Heart left ventricle (tissue), 16 donors: ENCODE measurements at regions not wholly inside any gene's neighbourhood (a gene's known extent, or its start where the extent isn't known, plus 50 kb on each side); places are given as distances from the start of the nearest gene placed in this dataset.
"Not testable (repeated sequence)": the region's sequence is repeated elsewhere in the genome, so short reads cannot be mapped to it uniquely, and the experiment has no call there.

Experiments
- ATAC-seq, 4 donors: fragments of 200-7000 bp; cut with Tn5 transposase; one replicate each; pipeline ENCODE4 v1.9.1; 2020 to 2022; ENCODE audit warnings: moderate library complexity in 4 of 4, mild to moderate bottlenecking in 3 of 4, moderate number of reproducible peaks in 1 of 4
- DNase-seq, 5 donors: peaks; one replicate each; pipeline ENCODE4 v3.0.0-alpha.2; 2020
- H3K27ac ChIP-seq, 12 donors: fragments of 200-600 bp; sonication (generic) in 4 of 12; one replicate each; pipeline versions ENCODE4 v1.5.0 to v1.8.0; 2016 to 2022; ENCODE audit warnings: mild to moderate bottlenecking in 2 of 12
- H3K27me3 ChIP-seq, 9 donors: fragments of 200-600 bp; sonication (generic) in 2 of 9; one replicate each; pipeline versions ENCODE4 v1.5.1 to v1.8.0; 2016 to 2022; ENCODE audit warnings: mild to moderate bottlenecking in 3 of 9
- H3K36me3 ChIP-seq, 9 donors: fragments of 200-600 bp; sonication (generic) in 2 of 9; one replicate each; pipeline versions ENCODE4 v1.5.0 to v1.8.0; 2018 to 2022; ENCODE audit warnings: mild to moderate bottlenecking in 2 of 9
- H3K4me1 ChIP-seq, 12 donors: fragments of 200-600 bp; sonication (generic) in 4 of 12; one replicate each; pipeline versions ENCODE4 v1.5.0 to v1.8.0; 2016 to 2022; ENCODE audit warnings: mild to moderate bottlenecking in 3 of 12
- H3K4me3 ChIP-seq, 12 donors: fragments of 200-600 bp; sonication (generic) in 4 of 12; one replicate each; pipeline versions ENCODE4 v1.5.0 to v1.8.0; 2017 to 2022; ENCODE audit warnings: mild to moderate bottlenecking in 9 of 12, moderate library complexity in 4 of 12
- H3K9me3 ChIP-seq, 12 donors: fragments of 200-600 bp; sonication (generic) in 4 of 12; one replicate each; pipeline versions ENCODE4 v1.5.0 to v1.8.0; 2016 to 2022; ENCODE audit warnings: mild to moderate bottlenecking in 1 of 12
- CTCF ChIP-seq, 12 donors: fragments of 200-600 bp; sonication (generic) in 4 of 12; IDR thresholded peaks; one replicate each; pipeline versions ENCODE4 v1.5.0 to v1.8.0; 2018 to 2022; ENCODE audit warnings: antibody characterized with exemption in 12 of 12, mild to moderate bottlenecking in 5 of 12
- POLR2A ChIP-seq, 2 donors: fragments of 450-650 bp; IDR thresholded peaks; one replicate each; pipeline ENCODE4 v1.6.1; 2017; ENCODE audit warnings: antibody characterized with exemption in 2 of 2, mild to moderate bottlenecking in 2 of 2, moderate library complexity in 2 of 2
- WGBS, 4 donors: extraction: QIAGEN DNeasy Blood & Tissue Kit in 2 of 4; methylation state at CpG; one replicate each; pipeline versions ENCODE4 v1.1.5 to v1.1.7; 2013 to 2018; 5-methylcytosine and 5-hydroxymethylcytosine counted together
- intact Hi-C, 10 donors: fragments of 100-400 bp; cut with DNase I; formaldehyde crosslinking; loops; one replicate each; pipeline versions ENCODE4 v1.11.1 to v1.14.2; 2022
- donor health status: ischemic (EF 13 %, LVEDD 7.1; RV severe dilation, severe dysfunction).
- donor health status: healthy with polysubstance abuse.
- donor health status: DM: no; HTN: yes; CAD: no.
- donor health status: DM: no; HTN: no; CAD: no.
- donor health status: ischemic (EF 25% LVEDD 6.9; RV normal size, moderate dysfunction).
- donor health status: ischemic (EF 25% LVEDD 5.7; RV mildly dilated, moderate dysfunction).
- donor health status: healthy.
- donor health status: DM: yes; HTN: yes; CAD: no.
- donor health status: ischemic (EF 35%, LVEDD 5.7; RV mildly dilated, moderate dysfunction).
- donor health status: nonischemic (EF 11% LVEDD 7.7; RV severe dilation, severe dysfunction).
- donor health status: DM: yes; HTN: yes; CAD: no.
- donor health status: PGD.
- donor health status: ischemic (EF 29% LVEDD 5.4; RV normal size, mild dysfunction).
- donor health status: nonischemic (EF 23%, LVEDD 6.1; RV moderate dilation, normal function).

- intact Hi-C loops = no loop called here
- H3K9me3 ChIP-seq = no peaks in the 10 kb centered on the region
- peaks cover 0 to 30% (median 6%) of the 10 kb centered on the region in 12 donors for H3K4me1 ChIP-seq
- H3K36me3 ChIP-seq = no peaks in the 10 kb centered on the region
- DNase-seq (no peak), ATAC-seq (no peak)
- no peaks in the 10 kb centered on the region for H3K27me3 ChIP-seq
- H3K4me3 ChIP-seq = no peak overlapping the region
- 96 to 100% (median 97%) methylated on average over 2 of the region's 2 CpGs for WGBS, 4 donors
- no peak for TF ChIP-seq POLR2A (IDR thresholded peaks at IDR 0.05)
- no peak for TF ChIP-seq CTCF (IDR thresholded peaks at IDR 0.05)
- H3K27ac ChIP-seq = no peak overlapping the region
Observed at GRCh38 chr6:37078814-37079213, 73.4 kb downstream of the FGD2 start.

DNA sequence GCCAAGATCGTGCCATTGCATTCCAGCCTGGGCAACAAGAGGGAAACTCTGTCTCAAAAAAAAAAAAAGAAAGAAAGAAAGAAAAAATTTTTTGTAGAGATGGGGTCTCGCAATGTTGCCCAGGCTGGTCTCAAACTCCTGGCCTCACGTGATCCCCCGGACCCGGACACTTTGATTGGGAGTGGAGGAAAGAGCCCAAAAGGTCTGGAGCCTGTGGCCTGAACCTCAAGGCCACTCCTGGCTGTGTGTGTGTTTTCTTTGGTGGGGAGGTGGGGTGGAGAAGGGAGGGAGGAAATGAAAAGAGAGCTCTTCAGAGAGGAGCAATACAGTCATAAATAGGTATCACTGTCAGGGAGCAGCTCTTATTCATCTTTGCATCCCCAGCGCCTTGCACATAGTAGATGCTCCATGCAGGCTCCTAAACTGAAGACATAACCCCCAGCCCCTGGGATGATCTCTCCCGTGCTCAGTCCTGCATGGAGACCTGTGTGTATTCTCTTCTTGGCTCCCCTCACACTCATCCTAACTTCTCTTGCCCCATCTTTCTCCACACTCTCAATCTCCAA, 75.7 kb downstream of the FGD2 start:
- WGBS, 4 donors = 79 to 93% (median 85%) methylated on average over 7 of the region's 7 CpGs
- Histone ChIP-seq H3K36me3 (no peaks in the 10 kb centered on the region), H3K9me3 (no peaks in the 10 kb centered on the region), H3K27me3 (no peaks in the 10 kb centered on the region), H3K4me3 (no peak overlapping the region), H3K27ac (no peak overlapping the region), H3K4me1 (peaks cover 0 to 33% (median 6%) of the 10 kb centered on the region in 12 donors)
- no peak for DNase-seq
- intact Hi-C loops = no loop called here
- ATAC-seq = no peak
- no peak for TF ChIP-seq CTCF (IDR thresholded peaks at IDR 0.05)
- no peak for TF ChIP-seq POLR2A (IDR thresholded peaks at IDR 0.05)

DNA sequence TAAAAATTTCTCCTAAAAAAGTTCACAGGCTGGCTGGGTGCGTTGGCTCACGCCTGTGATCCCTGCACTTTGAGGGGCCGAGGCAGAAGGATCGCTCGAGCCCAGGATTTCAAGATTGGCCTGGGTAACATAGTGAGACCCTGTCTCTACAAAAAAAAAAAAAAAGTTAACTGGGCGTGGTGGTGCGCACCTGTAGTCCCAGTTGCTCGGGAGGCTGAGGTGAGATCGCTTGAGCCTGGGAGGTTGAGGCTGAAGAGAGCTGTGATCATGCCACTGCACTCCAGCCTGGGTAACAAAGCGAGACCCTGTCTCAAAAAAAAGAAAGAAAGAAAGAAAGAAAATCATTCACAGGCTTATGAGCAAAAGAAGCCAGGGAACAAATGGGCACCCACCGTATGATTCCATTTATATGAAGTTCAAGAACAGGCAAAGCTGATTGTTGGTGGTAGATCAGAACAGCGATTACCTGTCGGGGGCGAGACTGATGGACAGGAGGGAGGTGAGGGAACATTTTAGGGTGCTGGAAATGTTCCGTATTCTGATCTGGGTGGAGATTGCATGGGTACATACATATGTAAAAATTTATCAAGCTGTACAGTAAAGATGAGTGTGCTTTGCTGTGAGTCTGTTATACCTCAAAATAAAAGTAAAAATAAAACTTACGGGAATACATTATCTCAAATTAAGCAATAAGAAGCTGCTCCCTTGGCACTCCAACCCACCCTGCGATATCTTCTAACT, 77.1 kb downstream of the FGD2 start:
- H3K27me3 ChIP-seq = no peaks in the 10 kb centered on the region
- peak overlapping the region in 1 of 12 donors; percentile 82 for H3K27ac ChIP-seq
- peaks cover 0 to 32% (median 6%) of the 10 kb centered on the region in 12 donors for H3K4me1 ChIP-seq
- H3K36me3 ChIP-seq = no peaks in the 10 kb centered on the region
- DNase-seq (no peak), ATAC-seq (no peak)
- no peak overlapping the region for H3K4me3 ChIP-seq
- no peak for TF ChIP-seq POLR2A (IDR thresholded peaks at IDR 0.05)
- TF ChIP-seq CTCF (IDR thresholded peaks at IDR 0.05) = no peak
- WGBS, 4 donors = 90 to 95% (median 94%) methylated on average over 16 to 17 of the region's 17 CpGs
- intact Hi-C loops = no loop called here
- H3K9me3 ChIP-seq = no peaks in the 10 kb centered on the region

GRCh38 chr6:37083243-37084138, 78.0 kb downstream of the FGD2 start:
- intact Hi-C loops = no loop called here
- Histone ChIP-seq H3K9me3 (no peaks in the 10 kb centered on the region), H3K4me1 (peaks cover 0 to 32% (median 4%) of the 10 kb centered on the region in 12 donors), H3K27ac (peak overlapping the region in 5 of 12 donors; percentile 6 to 82 (median 33)), H3K27me3 (no peaks in the 10 kb centered on the region), H3K4me3 (peak overlapping the region in 1 of 12 donors; percentile 16), H3K36me3 (no peaks in the 10 kb centered on the region)
- ATAC-seq (peak; percentile 74 to 97 (median 96)), DNase-seq (peak; percentile 67 to 90 (median 86))
- WGBS, 4 donors = 54 to 71% (median 68%) methylated on average over 14 of the region's 14 CpGs
- TF ChIP-seq CTCF (IDR thresholded peaks at IDR 0.05) (no peak), POLR2A (IDR thresholded peaks at IDR 0.05) (no peak)

DNA sequence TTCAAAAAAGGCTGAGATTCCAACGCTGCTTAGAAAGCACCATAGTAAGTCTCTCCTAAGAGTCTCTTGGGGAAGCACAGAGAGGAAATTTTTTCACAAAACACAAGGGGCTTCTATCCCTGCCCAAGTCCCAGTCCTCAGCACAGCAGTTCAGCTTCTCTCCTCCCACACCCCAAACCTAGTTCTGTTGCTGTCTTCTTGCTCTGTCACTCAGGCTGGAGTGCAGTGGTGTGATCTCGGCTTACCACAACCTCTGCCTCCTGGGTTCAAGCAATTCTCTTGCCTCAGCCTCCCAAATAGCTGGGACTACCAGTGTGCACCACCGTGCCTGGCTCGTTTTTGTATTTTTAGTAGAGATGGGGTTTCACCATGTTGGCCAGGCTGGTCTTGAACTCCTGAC, 79.2 kb downstream of the FGD2 start:
- Histone ChIP-seq H3K27ac (peak overlapping the region in 1 of 12 donors; percentile 30), H3K4me1 (peaks cover 0 to 32% (median 4%) of the 10 kb centered on the region in 12 donors)
- DNase-seq, H3K36me3 ChIP-seq, H3K27me3 ChIP-seq, intact Hi-C loops, ATAC-seq, H3K4me3 ChIP-seq, H3K9me3 ChIP-seq: not testable (repeated sequence)
- 92 to 98% (median 96%) methylated on average over 4 of the region's 4 CpGs for WGBS, 4 donors
